Fibroblast of lung (primary cell): ENCODE measurements at regions not wholly inside any gene's neighbourhood (a gene's known extent, or its start where the extent isn't known, plus 50 kb on each side); places are given as distances from the start of the nearest gene placed in this dataset.
A peak's percentile ranks its signal among the peaks of the same experiment; 100 is the strongest.

ENCODE experiments used
- DNase-seq, 2 donors: peaks; one replicate each; pipeline versions ENCODE4 v3.0.0 to v3.0.0-alpha.2; 2010; ENCODE audit warnings: low read depth in 2 of 2
- H2AFZ ChIP-seq: 2 replicates; pipeline ENCODE4 v1.5.1; 2012; ENCODE audit warnings: low read length, control low read depth, inconsistent platforms
- H3K27ac ChIP-seq: 2 replicates; pipeline ENCODE4 v1.5.1; 2011; ENCODE audit warnings: low read length, control low read depth; ENCODE audit not compliant: insufficient read depth
- H3K27me3 ChIP-seq: 2 replicates; pipeline ENCODE4 v1.5.1; 2011; ENCODE audit warnings: mild to moderate bottlenecking, low read length; ENCODE audit not compliant: control insufficient read depth, insufficient read depth
- H3K36me3 ChIP-seq: 2 replicates; pipeline ENCODE4 v1.5.1; 2011; ENCODE audit warnings: low read length; ENCODE audit not compliant: control insufficient read depth, insufficient read depth
- H3K4me1 ChIP-seq: 2 replicates; pipeline ENCODE4 v1.5.1; 2011; ENCODE audit warnings: low read length; ENCODE audit not compliant: control insufficient read depth, insufficient read depth; ENCODE audit errors: extremely low read depth
- H3K4me2 ChIP-seq: 2 replicates; pipeline ENCODE4 v1.5.1; 2011; ENCODE audit warnings: low read length, control low read depth; ENCODE audit not compliant: insufficient read depth; ENCODE audit errors: extremely low read depth
- H3K4me3 ChIP-seq, 4 experiments: fragments of 200-600 bp in 1 of 4; sonication (generic) in 1 of 4; replicated peaks in 1 of 4; 2 replicates each; pipeline ENCODE4 v1.5.1; 2011 to 2016; ENCODE audit warnings: low read length in 4 of 4, low read depth in 3 of 4, mild to moderate bottlenecking in 3 of 4, control low read depth in 2 of 4, inconsistent platforms in 1 of 4, mixed read lengths in 1 of 4; ENCODE audit not compliant: insufficient read depth in 1 of 4; ENCODE audit errors: control extremely low read depth in 1 of 4
- H3K79me2 ChIP-seq: 2 replicates; pipeline ENCODE4 v1.5.1; 2012; ENCODE audit warnings: mild to moderate bottlenecking, low read length, inconsistent platforms; ENCODE audit not compliant: control insufficient read depth, insufficient read depth
- H3K9ac ChIP-seq: 2 replicates; pipeline ENCODE4 v1.5.1; 2011; ENCODE audit warnings: mild to moderate bottlenecking, low read length, control low read depth; ENCODE audit not compliant: insufficient read depth
- H3K9me3 ChIP-seq: 2 replicates; pipeline ENCODE4 v1.5.1; 2012; ENCODE audit warnings: low read depth, low read length; ENCODE audit not compliant: control insufficient read depth, insufficient read depth
- H4K20me1 ChIP-seq: 2 replicates; pipeline ENCODE4 v1.5.1; 2011; ENCODE audit warnings: low read length; ENCODE audit not compliant: control insufficient read depth, insufficient read depth; ENCODE audit errors: extremely low read depth
- CTCF ChIP-seq, 2 donors: IDR thresholded peaks in 1 of 2; conservative IDR thresholded peaks in 1 of 2; 1 replicate in 1 of 2; 2 replicates in 1 of 2; pipeline ENCODE4 v1.5.1; 2011 to 2012; ENCODE audit warnings: low read length in 2 of 2, control low read depth in 1 of 2, inconsistent platforms in 1 of 2, low read depth in 1 of 2, mild to moderate bottlenecking in 1 of 2
- EZH2 ChIP-seq: IDR thresholded peaks from 2 replicates; pipeline ENCODE4 v1.5.1; 2012; ENCODE audit warnings: low read length, control low read depth, mild to moderate bottlenecking; ENCODE audit errors: missing control alignments

GRCh38 chrX:3216581-3217180 is 129.8 kb downstream of the MXRA5 start:
- Histone ChIP-seq H3K4me3 (no peak overlapping the region), H4K20me1 (no peaks in the 10 kb centered on the region), H2AFZ (no peak overlapping the region), H3K27ac (no peak overlapping the region), H3K9me3 (no peaks in the 10 kb centered on the region), H3K9ac (no peak overlapping the region), H3K36me3 (no peaks in the 10 kb centered on the region), H3K4me2 (no peak overlapping the region), H3K79me2 (no peaks in the 10 kb centered on the region), H3K4me1 (no peaks in the 10 kb centered on the region), H3K27me3 (no peaks in the 10 kb centered on the region)
- TF ChIP-seq CTCF (conservative IDR thresholded peaks at IDR 0.05 in 1 of 2, IDR thresholded peaks at IDR 0.05 in 1 of 2; ENCODE audit: low read depth in 1 of 2, low read length in 2 of 2) (no peak), EZH2 (no peak)
- peak in 1 of 2 donors; percentile 25 for DNase-seq

- no peak overlapping the region for H3K4me3 ChIP-seq
- H3K27ac ChIP-seq = no peak overlapping the region
- H3K79me2 ChIP-seq = no peaks in the 10 kb centered on the region
- no peaks in the 10 kb centered on the region for H3K36me3 ChIP-seq
- no peak overlapping the region for H3K9ac ChIP-seq
- TF ChIP-seq CTCF (conservative IDR thresholded peaks at IDR 0.05 in 1 of 2, IDR thresholded peaks at IDR 0.05 in 1 of 2; ENCODE audit: low read depth in 1 of 2, low read length in 2 of 2) (no peak), EZH2 (no peak)
- H3K4me1 ChIP-seq = no peaks in the 10 kb centered on the region
- H3K9me3 ChIP-seq = no peaks in the 10 kb centered on the region
- DNase-seq = no peak
- H3K27me3 ChIP-seq = no peaks in the 10 kb centered on the region
- no peaks in the 10 kb centered on the region for H4K20me1 ChIP-seq
- H3K4me2 ChIP-seq = no peak overlapping the region
- H2AFZ ChIP-seq = no peak overlapping the region
Measured at GRCh38 chrX:3215249-3215648, 131.2 kb downstream of the MXRA5 start.

- Histone ChIP-seq H3K4me3 (no peak overlapping the region), H3K27me3 (no peaks in the 10 kb centered on the region), H3K36me3 (no peaks in the 10 kb centered on the region), H3K9me3 (no peaks in the 10 kb centered on the region), H3K4me1 (no peaks in the 10 kb centered on the region), H4K20me1 (no peaks in the 10 kb centered on the region), H3K4me2 (no peak overlapping the region), H2AFZ (no peak overlapping the region), H3K9ac (no peak overlapping the region), H3K79me2 (no peaks in the 10 kb centered on the region), H3K27ac (no peak overlapping the region)
- DNase-seq = no peak
- TF ChIP-seq CTCF (conservative IDR thresholded peaks at IDR 0.05 in 1 of 2, IDR thresholded peaks at IDR 0.05 in 1 of 2; ENCODE audit: low read depth in 1 of 2, low read length in 2 of 2) (no peak), EZH2 (no peak)
Measured at GRCh38 chrX:3206314-3206713, 140.1 kb downstream of the MXRA5 start.
